ENCODE measurements at regions not wholly inside any gene's neighbourhood (a gene's known extent, or its start where the extent isn't known, plus 50 kb on each side); places are given as distances from the start of the nearest gene placed in this dataset.

DNA sequence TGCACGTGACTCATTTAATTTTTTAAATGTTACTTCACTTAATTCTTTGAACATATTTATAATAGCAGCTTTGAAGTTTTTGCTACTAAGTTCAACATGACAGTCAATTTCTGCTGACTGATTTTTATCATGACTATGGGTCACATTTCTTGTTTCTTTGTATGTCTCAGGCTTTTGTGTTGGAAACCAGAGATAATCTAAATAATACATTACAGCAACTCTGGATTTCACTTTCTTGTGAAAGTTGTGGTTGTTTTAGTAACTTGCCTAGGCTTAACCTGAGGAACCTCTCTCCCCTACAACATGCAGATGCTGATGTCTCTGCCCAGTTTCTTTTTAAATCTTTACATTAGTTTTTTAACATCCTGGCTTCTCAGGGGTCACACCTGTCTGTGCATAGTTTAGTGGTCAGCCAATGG is 180.8 kb downstream of the CCDC71L start:
- TF ChIP-seq CTCF (IDR thresholded peaks at IDR 0.05): no peak
- TF ChIP-seq EP300 (IDR thresholded peaks at IDR 0.05): no peak
